HPDE6-E6E7 (cell line): ENCODE measurements at regions not wholly inside any gene's neighbourhood (a gene's known extent, or its start where the extent isn't known, plus 50 kb on each side); places are given as distances from the start of the nearest gene placed in this dataset.

ENCODE experiments used
- DNase-seq: peaks from one replicate; pipeline ENCODE4 v3.0.0; 2011; ENCODE audit warnings: missing footprints; ENCODE audit errors: extremely low spot score

- no peak for DNase-seq
Measured at GRCh38 chr11:76276781-76277155, 70.5 kb upstream of the WNT11 start.

GRCh38 chr11:76276046-76276780, 69.9 kb upstream of the WNT11 start:
- no peak for DNase-seq

GRCh38 chr11:76275446-76275845, 69.1 kb upstream of the WNT11 start:
- DNase-seq = no peak

GRCh38 chr11:76271068-76271467, 64.8 kb upstream of the WNT11 start:
- no peak for DNase-seq

GRCh38 chr11:76270389-76270788, 64.1 kb upstream of the WNT11 start:
- no peak for DNase-seq

- DNase-seq = no peak
Measured at GRCh38 chr11:76269661-76270261, 63.5 kb upstream of the WNT11 start.

- DNase-seq = no peak
Measured at GRCh38 chr11:76269247-76269646, 62.9 kb upstream of the WNT11 start.

- no peak for DNase-seq
Measured at GRCh38 chr11:76268498-76268897, 62.2 kb upstream of the WNT11 start.

- no peak for DNase-seq
Measured at GRCh38 chr11:76267556-76267955, 61.3 kb upstream of the WNT11 start.

GRCh38 chr11:76266286-76267100, 60.2 kb upstream of the WNT11 start:
- peak; percentile 92 for DNase-seq

GRCh38 chr11:76265771-76266241, 59.5 kb upstream of the WNT11 start:
- DNase-seq = peak; percentile 17

- no peak for DNase-seq
Measured at GRCh38 chr11:76263657-76264056, 57.4 kb upstream of the WNT11 start.

- no peak for DNase-seq
Measured at GRCh38 chr11:76263166-76263565, 56.9 kb upstream of the WNT11 start.

GRCh38 chr11:76260296-76260925, 54.1 kb upstream of the WNT11 start:
- DNase-seq = no peak

- no peak for DNase-seq
Measured at GRCh38 chr11:76259299-76259908, 53.1 kb upstream of the WNT11 start.

- DNase-seq = no peak
Measured at GRCh38 chr11:76257074-76257719, 50.9 kb upstream of the WNT11 start.

GRCh38 chr11:76256448-76256847, 50.1 kb upstream of the WNT11 start:
- no peak for DNase-seq
